GM21528 (cell line): ENCODE measurements at regions not wholly inside any gene's neighbourhood (a gene's known extent, or its start where the extent isn't known, plus 50 kb on each side); places are given as distances from the start of the nearest gene placed in this dataset.
"Not testable (repeated sequence)": the region's sequence is repeated elsewhere in the genome, so short reads cannot be mapped to it uniquely, and the experiment has no call there.

Experiments
- ATAC-seq: cut with Tn5 transposase; IDR thresholded peaks from one replicate; pipeline ENCODE4 v1.9.1; 2021; ENCODE audit warnings: mild to moderate bottlenecking, moderate library complexity; ENCODE audit not compliant: unreplicated experiment, low FRiP score

DNA sequence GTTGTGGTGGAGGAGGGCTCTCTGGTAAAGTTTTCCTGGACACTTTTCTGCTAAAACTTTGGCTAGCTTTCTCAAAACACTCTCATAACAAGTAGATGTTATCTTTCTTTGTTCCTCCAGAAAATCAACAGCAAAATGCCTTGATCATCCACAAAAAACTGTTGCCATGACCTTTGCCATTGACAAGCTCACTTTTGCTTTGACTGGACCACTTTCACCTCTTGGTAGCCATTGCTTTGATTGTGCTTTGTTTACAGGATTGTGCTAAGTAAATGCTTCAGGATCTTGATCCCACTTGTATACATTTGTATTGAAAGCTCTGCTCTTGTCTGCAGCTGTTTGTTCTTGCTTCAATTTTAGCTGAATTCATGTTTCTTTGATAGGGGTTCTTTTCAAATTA lies 143.9 kb upstream of the NR3C1 start:
- ATAC-seq: no peak

DNA sequence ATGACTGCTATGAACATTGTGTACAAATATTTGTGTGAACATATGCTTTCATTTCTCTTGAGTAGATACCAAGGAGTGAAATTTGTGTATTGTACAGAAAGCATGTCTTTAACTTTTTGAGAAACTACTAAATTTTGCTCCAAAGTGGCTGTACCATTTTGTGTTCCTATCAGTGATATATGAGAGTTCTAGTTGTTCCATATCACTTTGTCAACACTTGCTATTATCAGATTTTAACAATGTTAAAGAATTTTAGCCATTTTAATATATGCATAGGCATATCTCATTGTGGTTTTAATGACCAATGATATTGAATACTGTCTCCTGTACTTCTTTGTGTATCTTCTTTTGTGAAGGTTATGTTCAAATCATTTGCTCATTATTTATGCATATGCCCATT lies 142.9 kb upstream of the NR3C1 start:
- no peak for ATAC-seq

DNA sequence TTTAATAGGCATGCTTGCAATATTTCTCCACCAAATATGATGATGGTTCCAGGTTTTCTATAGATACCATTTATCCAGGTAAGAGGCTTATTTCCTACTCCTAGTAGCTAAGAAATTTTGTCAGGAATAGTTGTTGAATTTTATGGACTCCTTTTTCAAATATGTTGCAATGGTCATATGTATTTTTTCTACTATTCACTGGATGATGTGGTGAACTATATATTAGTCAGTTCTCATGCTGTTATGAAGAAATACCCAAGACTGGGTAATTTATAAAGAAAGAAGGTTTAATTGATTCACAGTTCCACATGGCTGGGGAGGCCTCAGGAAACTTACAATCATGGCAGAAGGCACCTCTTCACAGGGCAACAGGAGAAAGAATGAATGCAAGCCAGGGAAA lies 141.1 kb upstream of the NR3C1 start:
- no peak for ATAC-seq

DNA sequence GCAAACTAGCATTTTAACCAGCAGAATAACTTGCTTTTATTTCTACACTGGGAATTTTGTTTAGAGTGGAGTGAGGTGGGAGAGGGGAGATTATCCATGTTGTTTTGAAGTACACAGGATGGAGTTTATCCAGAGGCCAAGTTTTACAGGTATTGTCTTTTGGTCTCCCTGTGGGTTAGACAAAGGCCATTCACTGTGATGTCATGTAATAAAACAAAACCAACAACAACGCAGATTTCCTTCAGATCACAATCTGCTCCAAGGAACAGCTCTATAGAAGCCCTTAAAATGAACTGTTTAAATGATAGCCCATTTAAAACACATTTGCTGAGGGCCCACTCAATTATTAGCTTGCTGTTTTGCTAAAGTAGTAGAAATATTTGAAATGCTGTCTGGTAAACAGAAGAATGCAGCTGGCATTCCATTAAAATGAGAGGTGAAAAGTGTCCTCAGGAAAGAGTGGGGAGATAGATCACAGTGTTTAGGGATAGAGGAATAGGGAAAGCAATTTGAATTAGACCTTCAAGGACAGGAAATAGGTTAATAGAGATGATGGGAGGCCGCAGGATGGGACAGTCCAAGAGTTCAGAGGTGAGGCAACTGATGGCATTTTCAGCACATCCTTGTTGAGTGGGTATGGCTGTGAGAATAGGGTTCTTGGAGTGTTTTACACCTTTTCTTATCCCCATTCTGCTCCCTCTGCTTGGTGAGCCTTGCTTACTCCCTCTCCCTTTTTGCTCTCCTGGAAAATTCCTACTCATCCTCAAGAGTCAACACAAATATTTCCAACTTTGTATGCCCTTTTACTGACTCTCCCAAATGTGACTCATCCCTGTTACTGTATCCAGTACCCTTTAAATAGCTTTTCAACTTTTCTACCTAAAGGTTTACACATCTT lies 140.1 kb upstream of the NR3C1 start:
- no peak for ATAC-seq

DNA sequence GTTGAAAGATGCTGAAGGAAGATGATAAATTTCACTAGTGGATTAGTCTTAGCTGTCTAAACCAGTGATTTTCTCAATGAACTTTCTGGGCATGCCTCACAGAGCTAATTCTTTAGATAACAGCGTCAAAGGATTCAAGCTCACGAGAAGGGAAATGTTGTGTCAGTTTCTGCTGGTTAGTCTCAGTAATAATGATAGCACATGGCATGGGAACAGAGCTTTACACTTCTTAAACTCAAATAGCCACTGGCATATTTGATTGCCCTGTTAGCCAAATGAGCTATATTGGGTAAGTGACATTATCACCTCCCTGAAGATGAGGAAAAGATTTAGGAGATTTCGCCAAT lies 139.3 kb upstream of the NR3C1 start:
- no peak for ATAC-seq

DNA sequence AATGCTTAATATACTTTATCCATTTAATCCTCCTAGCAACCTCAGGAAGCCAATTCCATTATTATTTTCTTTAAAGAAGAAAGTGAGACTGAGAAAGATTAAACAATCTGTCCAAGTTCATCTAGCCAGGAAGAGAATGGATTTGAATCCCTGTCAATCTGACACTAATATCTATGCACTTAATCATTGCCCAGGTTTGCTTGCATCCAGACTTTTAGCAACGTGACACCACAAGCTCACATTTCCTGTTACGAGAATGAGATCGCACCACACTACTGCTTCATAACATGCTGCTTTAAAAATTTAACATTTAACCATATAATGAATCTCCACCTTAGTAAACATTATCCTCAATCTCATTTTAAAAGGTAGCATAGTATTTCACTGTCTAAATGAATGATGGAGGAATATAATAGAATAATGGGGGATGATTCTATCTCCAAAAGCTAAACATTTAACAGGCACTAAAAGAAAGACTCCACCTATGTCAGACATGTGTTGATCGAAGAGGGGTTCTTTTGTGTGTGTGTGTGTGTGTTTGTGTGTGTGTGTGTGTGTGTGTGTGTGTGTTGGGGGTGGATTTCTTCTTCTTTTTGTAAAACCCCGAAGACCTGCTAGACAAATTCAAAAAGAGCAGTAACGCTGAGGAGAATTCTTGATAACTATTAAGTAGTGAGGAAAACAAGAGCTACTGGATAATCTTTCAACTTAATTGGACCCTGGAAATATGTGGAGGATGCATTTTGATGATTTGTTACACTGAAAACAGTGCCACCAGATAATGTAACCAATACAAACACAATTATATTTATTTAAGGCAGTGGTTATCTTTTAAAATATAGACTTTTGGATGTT lies 138.7 kb upstream of the NR3C1 start:
- ATAC-seq: no peak

DNA sequence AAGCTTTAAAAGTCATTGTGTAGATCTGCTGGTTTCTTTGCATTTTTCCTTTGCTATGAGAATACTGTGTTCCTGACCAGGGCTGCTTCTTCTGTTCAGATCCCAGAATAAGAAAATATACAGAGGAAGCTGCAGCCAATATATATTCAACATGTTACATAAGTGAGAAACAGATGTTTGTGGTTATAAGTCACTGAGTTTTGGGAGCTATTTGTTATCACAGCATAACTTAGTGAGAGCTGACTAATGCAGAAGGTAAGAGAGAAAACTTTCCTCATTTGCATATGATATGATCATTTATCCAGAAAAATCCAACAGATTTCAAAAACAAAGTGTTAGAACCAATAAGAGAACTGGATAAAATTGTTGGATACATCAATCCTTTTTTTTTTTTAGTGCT lies 136.3 kb upstream of the NR3C1 start:
- ATAC-seq: no peak

DNA sequence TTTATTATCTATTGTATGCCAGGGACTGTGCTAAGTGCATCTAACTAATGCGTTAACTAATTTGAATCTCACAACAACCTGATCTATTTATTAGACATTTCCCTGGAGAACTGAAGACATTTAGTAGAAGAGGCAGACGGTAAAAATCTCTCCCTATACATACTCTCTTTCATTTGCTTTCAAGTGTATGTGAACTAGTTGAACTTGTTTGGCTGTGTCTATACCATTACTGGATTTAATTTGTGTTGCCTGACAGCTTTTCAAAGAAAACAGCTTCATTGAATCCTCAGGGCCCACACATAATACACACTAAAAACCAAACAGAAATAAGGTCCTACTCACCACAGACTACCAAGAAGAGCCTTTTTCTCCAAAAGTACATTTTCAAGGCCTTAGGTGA lies 133.6 kb upstream of the NR3C1 start:
- no peak for ATAC-seq

DNA sequence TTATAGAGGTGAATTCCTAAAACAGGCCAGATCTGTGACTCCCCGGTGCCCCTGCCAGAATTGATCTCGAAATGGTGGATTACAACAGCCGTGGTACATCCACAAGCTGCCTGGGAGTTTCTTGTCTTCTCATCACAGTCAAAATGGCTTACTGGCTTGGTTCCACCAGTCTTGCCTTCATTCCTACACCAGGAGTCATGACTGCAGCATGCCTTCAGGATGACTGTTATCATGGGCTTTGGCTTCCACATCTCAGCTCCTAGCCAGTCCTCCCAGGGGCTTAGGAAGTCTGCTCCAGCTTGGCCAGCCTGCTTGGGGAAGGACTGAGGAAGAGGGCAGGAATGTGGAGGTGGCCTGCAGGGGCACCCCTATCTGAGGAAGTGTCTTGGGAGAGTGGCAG lies 132.9 kb upstream of the NR3C1 start:
- ATAC-seq: no peak

DNA sequence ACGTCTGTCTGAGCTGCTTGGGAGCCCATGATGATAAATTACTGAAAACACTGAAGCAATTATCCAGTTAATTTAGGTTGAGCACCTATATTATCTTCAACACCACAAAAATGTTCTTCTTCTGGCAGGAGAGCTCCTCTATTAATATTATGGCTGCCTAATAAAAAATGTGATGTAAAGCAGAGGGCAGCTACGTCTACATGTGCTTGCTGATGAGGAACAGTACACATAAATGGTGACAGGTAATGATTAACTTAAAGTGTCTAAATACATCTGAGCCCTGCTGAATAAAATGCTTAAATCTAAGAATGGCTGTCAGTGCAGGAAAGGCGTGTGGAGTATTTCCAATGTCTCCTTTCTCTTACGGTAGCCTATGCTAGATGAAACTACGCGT lies 131.3 kb upstream of the NR3C1 start:
- ATAC-seq: no peak

DNA sequence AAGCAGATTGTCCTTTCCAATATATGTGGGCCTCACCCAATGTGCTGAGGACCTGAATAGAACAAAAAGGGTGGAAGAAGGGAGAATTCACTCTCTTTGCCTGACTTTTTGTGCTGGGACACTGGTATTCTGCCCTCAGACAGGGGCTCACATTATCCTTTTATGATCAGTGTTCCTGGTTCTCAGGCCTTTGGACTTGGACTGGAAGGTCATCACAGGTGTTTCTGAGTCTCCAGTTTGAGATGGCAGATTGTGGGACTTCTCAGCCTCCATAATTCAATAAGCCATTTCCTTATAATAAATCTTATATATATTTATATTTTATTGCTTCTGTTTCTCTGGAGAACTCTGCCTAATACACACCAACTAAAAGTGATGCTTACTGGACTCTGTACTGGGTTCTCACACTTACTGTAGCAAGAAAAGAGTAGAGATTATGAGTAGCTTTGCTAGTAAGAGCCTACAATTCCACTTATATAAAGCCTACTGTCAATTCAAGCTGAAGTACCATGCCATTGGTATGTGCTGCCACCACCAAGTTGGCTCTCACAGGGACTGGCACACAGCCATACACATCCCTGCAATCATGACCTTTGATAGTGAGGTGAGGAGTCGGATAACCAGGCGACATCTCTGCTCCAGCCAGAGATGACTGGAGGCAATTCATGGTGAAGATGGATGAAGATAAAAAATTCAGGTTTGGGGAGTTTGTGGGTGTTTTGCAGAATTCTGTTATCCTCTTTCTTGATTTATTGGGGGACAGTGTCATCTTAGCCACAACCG lies 130.7 kb upstream of the NR3C1 start:
- ATAC-seq: no peak

DNA sequence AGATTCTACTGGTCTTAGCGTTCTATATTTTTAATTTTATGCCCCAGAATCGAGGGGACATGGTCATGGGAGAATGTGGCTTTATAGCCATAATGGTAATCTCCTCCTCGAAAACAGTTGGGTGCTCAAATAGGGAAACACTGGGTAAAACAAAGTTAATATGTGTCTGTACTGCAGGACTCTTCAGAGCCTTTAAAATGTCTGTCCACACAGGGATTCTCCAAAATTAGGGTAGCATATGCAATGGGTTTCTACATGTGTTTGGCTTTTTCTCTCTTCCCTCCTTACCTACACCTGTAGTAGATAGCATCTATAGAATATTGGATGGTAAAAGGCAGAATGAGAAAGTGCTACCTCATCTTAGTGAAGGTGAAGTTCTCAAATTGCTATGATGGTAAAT lies 130.0 kb upstream of the NR3C1 start:
- no peak for ATAC-seq

DNA sequence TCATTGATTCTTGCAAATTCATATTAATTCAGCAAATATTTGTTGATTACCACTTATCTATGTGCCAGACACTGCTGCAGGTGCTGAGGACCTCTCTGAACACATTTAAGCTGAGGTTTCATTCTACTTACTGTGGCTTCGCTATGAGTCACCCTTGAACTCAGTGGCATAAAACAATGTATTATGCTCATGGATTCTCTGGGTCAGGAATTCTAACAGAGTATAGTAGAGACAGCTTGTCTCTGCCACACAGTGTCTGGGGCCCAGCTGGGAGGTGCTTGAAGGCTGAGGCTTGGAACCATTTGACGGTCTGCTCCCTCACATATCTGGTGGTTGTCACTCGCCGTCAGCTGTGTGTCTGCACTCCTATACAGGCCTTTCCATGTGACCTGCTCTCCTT lies 124.3 kb upstream of the NR3C1 start:
- ATAC-seq: no peak

DNA sequence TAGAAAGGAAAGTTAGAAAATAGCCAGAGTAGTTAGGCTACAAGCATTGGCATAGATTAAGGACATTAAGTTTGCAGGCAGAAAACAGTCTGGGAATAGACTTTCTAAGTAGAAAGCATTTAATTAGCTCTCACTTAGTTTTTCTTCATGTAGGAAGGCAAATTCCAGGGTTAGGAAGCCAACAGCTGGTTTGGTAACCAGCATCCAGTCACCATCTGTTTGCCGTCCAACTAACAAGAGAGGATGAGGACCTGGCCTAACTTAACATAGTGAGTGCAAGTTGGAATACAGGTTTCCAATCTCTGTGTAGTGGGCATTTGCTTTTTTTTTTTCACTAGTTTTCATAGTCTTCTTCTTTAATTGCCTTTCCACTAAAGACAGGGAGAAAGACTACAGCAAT lies 121.7 kb upstream of the NR3C1 start:
- ATAC-seq: no peak

DNA sequence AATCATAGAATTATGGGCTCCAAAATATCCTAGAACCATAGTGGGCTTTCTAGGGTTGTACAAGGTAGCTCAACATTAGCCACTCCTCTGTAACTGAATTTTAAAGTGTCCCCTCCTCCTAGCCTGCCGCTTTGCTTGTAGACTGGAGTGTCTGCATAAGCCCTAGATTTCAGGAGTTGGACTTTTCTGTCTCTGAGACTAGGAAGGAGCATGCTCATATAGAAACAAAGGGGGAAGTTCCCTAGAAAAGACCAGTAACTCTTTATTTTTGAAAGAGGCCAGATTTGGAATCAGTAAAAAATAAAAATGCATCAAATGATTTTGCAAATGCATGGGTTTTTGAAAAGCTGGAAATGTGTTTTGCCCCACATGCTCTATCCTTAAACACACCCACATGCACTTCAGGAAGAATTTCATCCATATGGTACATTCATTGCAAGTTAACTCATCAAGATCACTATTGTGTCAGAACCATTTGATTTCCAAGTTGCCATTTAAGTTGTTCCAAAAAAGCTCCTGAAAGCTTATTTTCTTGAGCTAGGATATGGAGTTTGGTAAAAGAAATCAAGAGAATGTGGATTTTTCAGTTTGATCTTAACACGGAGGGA lies 121.0 kb upstream of the NR3C1 start:
- ATAC-seq: no peak

DNA sequence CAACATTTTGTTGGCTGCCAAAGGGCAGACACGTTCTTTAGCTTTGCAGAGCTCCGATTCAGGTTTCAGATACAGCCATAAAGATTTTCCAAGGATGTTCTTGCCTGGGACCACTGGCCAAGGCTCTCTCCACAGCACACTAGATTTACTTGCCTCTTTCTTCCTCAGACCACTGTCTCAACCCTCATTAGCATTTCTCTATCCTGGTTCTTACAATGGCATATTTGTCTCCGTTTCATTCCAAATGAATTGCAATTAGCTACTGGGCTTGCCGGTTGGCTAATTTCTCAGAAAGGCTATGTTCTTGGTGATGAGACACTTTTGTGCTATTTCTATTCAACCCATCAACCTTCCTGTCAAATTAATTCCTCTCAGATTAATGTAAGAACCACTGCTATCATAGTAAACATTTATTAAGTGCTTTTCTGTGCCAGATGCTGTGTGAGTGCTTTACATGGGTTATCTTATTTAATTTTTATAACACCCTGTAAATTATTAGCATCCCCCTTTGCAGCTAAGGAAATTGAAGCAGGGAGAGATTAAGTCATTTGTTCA lies 118.4 kb upstream of the NR3C1 start:
- ATAC-seq: no peak

DNA sequence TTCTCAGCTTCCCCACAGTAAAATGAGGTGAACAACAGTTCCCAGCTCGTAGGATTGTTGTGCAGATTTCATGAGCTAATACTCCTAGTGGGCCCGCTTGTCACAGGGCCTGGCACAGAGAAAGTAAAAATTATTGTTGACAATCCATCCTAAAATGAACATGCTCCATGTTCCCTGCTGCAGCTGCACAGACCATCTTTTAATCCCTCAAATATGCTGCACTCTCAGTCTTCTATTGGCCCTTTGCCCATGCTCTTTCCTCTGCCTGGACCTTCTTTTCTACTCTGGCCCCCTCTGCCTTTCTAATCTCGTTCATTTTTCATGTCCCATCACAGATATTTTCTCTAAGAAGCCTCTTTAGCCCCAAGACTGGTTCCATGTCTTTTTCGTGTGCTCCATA lies 117.7 kb upstream of the NR3C1 start:
- ATAC-seq: no peak

DNA sequence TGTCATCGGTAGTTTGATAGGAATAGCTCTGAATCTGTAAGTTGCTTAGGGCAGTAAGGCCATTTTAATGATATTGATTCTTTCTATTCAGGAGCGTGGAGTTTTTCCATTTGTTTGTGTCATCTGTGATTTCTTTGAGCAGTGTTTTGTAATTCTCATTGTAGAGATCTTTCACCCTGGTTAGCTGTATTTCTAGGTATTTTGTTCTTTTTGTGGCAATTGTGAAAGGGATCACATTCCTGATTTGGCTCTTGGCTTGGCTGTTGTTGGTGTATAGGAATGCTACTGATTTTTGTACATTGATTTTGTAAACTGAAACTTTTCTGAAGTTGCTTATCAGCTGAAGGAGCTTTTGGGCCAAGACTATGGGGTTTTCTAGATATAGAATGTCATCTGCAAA lies 115.7 kb upstream of the NR3C1 start:
- not testable (repeated sequence) for ATAC-seq

DNA sequence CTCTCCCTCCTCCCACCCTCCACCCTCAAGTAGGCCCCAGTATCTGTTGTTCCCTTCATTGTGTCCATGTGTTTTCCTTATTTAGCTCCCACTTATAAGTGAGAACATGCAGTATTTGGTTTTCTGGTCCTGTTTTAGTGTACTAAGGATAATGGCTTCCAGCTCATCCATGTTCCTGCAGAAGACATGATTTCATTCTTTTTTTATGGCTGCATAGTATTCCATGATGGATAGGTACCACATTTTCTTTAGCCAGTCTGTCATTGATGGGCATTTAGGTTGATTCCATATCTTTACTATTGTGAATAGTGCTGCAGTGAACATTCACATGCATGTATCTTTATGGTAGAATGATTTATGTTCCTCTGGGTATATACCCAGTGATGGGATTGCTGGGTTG lies 114.3 kb upstream of the NR3C1 start:
- not testable (repeated sequence) for ATAC-seq

DNA sequence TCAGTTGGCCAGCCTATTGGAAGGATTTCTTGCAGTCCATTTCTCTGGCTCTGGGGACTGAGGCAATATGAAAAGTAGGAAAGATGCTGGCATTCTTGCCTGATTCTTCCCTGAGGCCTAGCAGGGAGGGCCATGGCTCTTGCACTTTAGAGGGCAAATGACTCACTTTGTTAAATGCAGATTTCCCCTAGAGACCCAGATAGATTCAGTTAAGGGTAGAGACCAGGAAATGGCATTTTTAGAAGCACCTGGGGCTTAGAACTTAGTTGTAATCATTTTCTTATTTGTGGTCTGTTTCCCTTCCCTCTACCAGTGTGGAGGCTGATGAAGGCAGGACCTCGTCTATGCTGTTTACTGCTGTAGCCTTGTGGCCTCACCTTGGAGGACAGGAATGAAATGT lies 112.8 kb upstream of the NR3C1 start:
- no peak for ATAC-seq
